K562 (cell line): ENCODE measurements at regions not wholly inside any gene's neighbourhood (a gene's known extent, or its start where the extent isn't known, plus 50 kb on each side); places are given as distances from the start of the nearest gene placed in this dataset.

ENCODE experiments used
- ATAC-seq: fragments of 200-7000 bp; cut with Tn5 transposase; 3 replicates; pipeline ENCODE4 v1.9.1; 2020; ENCODE audit warnings: moderate library complexity
- BruUV-seq: library from RNA; stranded (reverse); fragments of 400-500 nt; replicated peaks from 2 replicates; lab custom pipeline; 2021; lab: Mats Ljungman, UMichigan
- CTCF ChIA-PET: fragments of 300-600 bp; formaldehyde crosslinking; extraction: SDS; loops from one replicate; lab custom pipeline; 2021; ENCODE audit warnings: low intra/inter-chr PET ratio; lab: Yijun Ruan, JAX
- POLR2A ChIA-PET: fragments of 300-600, 350-650 bp; sonication (Branson Sonifier 250); formaldehyde crosslinking; extraction: SDS; loops from one replicate; lab custom pipeline; 2021; ENCODE audit warnings: antibody characterized with exemption, inconsistent platforms; lab: Yijun Ruan, JAX
- DNase-seq, 4 experiments: peaks; one replicate each; pipeline versions ENCODE4 v3.0.0 to v3.0.0-alpha.2; 2011 to 2018; ENCODE audit warnings: low spot score in 3 of 4, mixed read lengths in 3 of 4; ENCODE audit errors: extremely low read depth in 1 of 4
- FAIRE-seq: peaks from 2 replicates; lab custom pipeline; 2011; peaks lifted over from hg19 to GRCh38; lab: Jason Lieb, UNC
- H2AFZ ChIP-seq: 2 replicates; pipeline ENCODE4 v1.6.0; 2011; ENCODE audit warnings: low read depth, low read length, control low read depth, inconsistent platforms
- H3K27ac ChIP-seq: fragments of 200-600 bp; 3 replicates; pipeline ENCODE4 v1.8.0; 2011; ENCODE audit warnings: low read depth, mild to moderate bottlenecking, control low read depth, inconsistent platforms, low read length, moderate library complexity, mixed read lengths; ENCODE audit errors: extremely low read depth
- H3K27me3 ChIP-seq, 2 experiments: fragments of 300-600 bp in 1 of 2; 2 replicates in 1 of 2; 3 replicates in 1 of 2; pipeline versions ENCODE4 v1.6.0 to v1.8.0; 2011; ENCODE audit warnings: inconsistent platforms in 2 of 2, low read length in 2 of 2, mild to moderate bottlenecking in 1 of 2, mixed read lengths in 1 of 2, moderate library complexity in 1 of 2; ENCODE audit not compliant: control insufficient read depth in 2 of 2, insufficient read depth in 2 of 2
- H3K36me3 ChIP-seq: fragments of 300-600 bp; 3 replicates; pipeline ENCODE4 v1.8.0; 2011; ENCODE audit warnings: mild to moderate bottlenecking, low read length, inconsistent platforms; ENCODE audit not compliant: control insufficient read depth, insufficient read depth
- H3K4me1 ChIP-seq, 2 experiments: fragments of 200-600 bp in 1 of 2; replicated peaks in 1 of 2; 2 replicates in 1 of 2; 3 replicates in 1 of 2; pipeline versions ENCODE4 v1.5.1 to v1.8.0; 2011; ENCODE audit warnings: inconsistent platforms in 2 of 2, low read length in 2 of 2, mild to moderate bottlenecking in 1 of 2, mixed read lengths in 1 of 2, moderate library complexity in 1 of 2; ENCODE audit not compliant: control insufficient read depth in 2 of 2, insufficient read depth in 2 of 2
- H3K4me2 ChIP-seq: 2 replicates; pipeline ENCODE4 v1.6.1; 2011; ENCODE audit warnings: low read length, control low read depth, inconsistent platforms, mixed read lengths; ENCODE audit not compliant: insufficient read depth
- H3K4me3 ChIP-seq: fragments of 200-600 bp; sonication (generic), shearing (Covaris generic); 2 replicates; pipeline ENCODE4 v1.5.1; 2016; ENCODE audit warnings: control low read depth, inconsistent platforms
- H3K79me2 ChIP-seq: fragments of 200-600 bp; 3 replicates; pipeline ENCODE4 v1.8.0; 2011; ENCODE audit warnings: low read length, inconsistent platforms; ENCODE audit not compliant: control insufficient read depth, insufficient read depth
- H3K9ac ChIP-seq, 2 experiments: 2 replicates each; pipeline versions ENCODE4 v1.6.0 to v1.6.1; 2011; ENCODE audit warnings: low read depth in 2 of 2, low read length in 2 of 2, control low read depth in 1 of 2, inconsistent platforms in 1 of 2, mild to moderate bottlenecking in 1 of 2, mixed read lengths in 1 of 2; ENCODE audit not compliant: insufficient read depth in 1 of 2
- H3K9me1 ChIP-seq: one replicate; pipeline ENCODE4 v1.6.0; 2011; ENCODE audit warnings: inconsistent platforms, mild to moderate bottlenecking, low read length, moderate library complexity; ENCODE audit not compliant: control insufficient read depth, insufficient read depth
- H3K9me3 ChIP-seq: replicated peaks from 2 replicates; pipeline ENCODE4 v1.5.1; 2011; ENCODE audit warnings: low read depth, low read length, inconsistent platforms; ENCODE audit not compliant: control insufficient read depth, insufficient read depth
- H4K20me1 ChIP-seq: replicated peaks from 2 replicates; pipeline ENCODE4 v1.6.1; 2011; ENCODE audit warnings: low read length, inconsistent platforms, mixed read lengths; ENCODE audit not compliant: control insufficient read depth, insufficient read depth
- HLTF ChIP-seq: fragments of 450-650 bp; IDR thresholded peaks from 2 replicates; pipeline ENCODE4 v1.6.1; 2016
- PRPF4 ChIP-seq: fragments of 200-400 bp; formaldehyde crosslinking; IDR thresholded peaks from one replicate; pipeline ENCODE4 v1.6.1; 2017; ENCODE audit warnings: low read length, low read depth, mild to moderate bottlenecking; ENCODE audit not compliant: insufficient read depth, poor library complexity, severe bottlenecking
- SMARCA5 ChIP-seq: fragments of 450-650 bp; IDR thresholded peaks from 2 replicates; pipeline ENCODE4 v1.6.1; 2016
- ZNF134 ChIP-seq: fragments of 250-450 bp; sonication (Bioruptor Pico); conservative IDR thresholded peaks from 2 replicates; pipeline ENCODE4 v1.4.0; 2020
- ZNF766 ChIP-seq: fragments of 200-800 bp; sonication (Bioruptor generic); conservative IDR thresholded peaks from 2 replicates; pipeline ENCODE4 v1.6.1; 2016; ENCODE audit warnings: missing genetic modification characterization, missing compliant biosample characterization
- WGBS: fragments of 100-300 bp; shearing (Covaris generic); methylation state at CpG from one replicate; pipeline ENCODE4 v1.1.6; 2016; ENCODE audit warnings: low coverage, mixed read lengths; ENCODE audit not compliant: insufficient coverage; ENCODE audit errors: missing lambda C conversion rate; 5-methylcytosine and 5-hydroxymethylcytosine counted together
- in situ Hi-C: fragments of 300-500 bp; cut with MboI; formaldehyde crosslinking; loops from 4 replicates; pipeline ENCODE4 v1.15.0; 2018; ENCODE audit warnings: inconsistent platforms, mixed read lengths
- intact Hi-C: fragments of 100-400 bp; cut with micrococcal nuclease; formaldehyde crosslinking; loops from 2 replicates; pipeline ENCODE4 v1.14.2; 2022
- TF ChIP-seq, protein P1 (sequence below): IDR thresholded peaks from 2 replicates; pipeline ENCODE4 v1.6.1; 2011; ENCODE audit warnings: borderline replicate concordance, low read depth, mild to moderate bottlenecking, moderate library complexity, low read length; ENCODE audit not compliant: insufficient read depth, poor library complexity, severe bottlenecking
- TF ChIP-seq, protein P2 (sequence below), 2 experiments: fragments of 250-450 bp in 1 of 2; fragments of 450-650 bp in 1 of 2; sonication (Bioruptor Pico) in 1 of 2; IDR thresholded peaks; 2 replicates each; pipeline versions ENCODE4 v1.6.1 to v1.8.0; 2016 to 2021; ENCODE audit warnings: mild to moderate bottlenecking in 2 of 2, moderate library complexity in 2 of 2, missing compliant biosample characterization in 1 of 2, missing genetic modification characterization in 1 of 2
- TF ChIP-seq, protein P3 (sequence below): fragments of 250-450 bp; sonication (Bioruptor Pico); IDR thresholded peaks from 2 replicates; pipeline ENCODE4 v1.5.0; 2020; ENCODE audit warnings: mild to moderate bottlenecking, borderline replicate concordance

DNA sequence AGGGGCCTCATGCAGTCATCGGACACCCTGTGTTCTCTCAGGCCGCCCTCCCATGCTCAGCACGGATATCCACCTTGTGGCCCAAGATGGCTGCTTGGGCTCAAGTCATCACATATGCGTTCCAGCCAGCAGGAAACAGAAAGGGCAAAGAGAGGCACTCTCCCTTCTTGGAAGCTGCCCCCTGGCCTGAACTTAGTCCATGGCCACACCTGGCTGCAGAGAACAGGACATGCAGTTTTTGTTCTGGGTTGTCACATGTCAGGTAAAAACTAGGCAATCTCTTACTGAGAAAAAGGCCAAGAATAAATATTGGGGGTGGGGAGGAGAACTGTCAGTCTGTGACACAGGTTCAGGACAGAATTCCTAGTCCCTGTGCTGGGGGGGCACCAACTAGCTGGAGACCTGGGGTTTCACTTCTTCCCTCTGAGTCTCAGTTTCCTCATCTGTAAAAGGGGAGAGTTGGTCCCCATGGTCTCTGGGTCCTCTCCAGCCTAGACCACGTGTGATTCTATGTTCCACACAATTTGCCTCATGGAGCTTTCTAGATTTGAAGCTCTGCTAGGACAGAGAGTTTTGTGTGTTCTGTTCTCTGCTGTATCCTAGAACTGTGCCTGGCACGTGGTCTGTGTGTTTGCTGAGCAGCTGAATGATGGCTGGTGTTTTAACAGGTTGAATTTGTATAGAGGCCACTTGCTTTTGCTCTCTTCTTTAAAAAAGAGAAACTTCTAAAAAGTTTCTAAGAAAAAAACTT lies 107.2 kb upstream of the ANO1 start (continued):
- TF ChIP-seq, protein P1, sequence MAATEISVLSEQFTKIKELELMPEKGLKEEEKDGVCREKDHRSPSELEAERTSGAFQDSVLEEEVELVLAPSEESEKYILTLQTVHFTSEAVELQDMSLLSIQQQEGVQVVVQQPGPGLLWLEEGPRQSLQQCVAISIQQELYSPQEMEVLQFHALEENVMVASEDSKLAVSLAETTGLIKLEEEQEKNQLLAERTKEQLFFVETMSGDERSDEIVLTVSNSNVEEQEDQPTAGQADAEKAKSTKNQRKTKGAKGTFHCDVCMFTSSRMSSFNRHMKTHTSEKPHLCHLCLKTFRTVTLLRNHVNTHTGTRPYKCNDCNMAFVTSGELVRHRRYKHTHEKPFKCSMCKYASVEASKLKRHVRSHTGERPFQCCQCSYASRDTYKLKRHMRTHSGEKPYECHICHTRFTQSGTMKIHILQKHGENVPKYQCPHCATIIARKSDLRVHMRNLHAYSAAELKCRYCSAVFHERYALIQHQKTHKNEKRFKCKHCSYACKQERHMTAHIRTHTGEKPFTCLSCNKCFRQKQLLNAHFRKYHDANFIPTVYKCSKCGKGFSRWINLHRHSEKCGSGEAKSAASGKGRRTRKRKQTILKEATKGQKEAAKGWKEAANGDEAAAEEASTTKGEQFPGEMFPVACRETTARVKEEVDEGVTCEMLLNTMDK = no peak
- TF ChIP-seq HLTF (peak; percentile 79; the same call in 1 of the 2 replicates), SMARCA5 (peak; percentile 82)

DNA sequence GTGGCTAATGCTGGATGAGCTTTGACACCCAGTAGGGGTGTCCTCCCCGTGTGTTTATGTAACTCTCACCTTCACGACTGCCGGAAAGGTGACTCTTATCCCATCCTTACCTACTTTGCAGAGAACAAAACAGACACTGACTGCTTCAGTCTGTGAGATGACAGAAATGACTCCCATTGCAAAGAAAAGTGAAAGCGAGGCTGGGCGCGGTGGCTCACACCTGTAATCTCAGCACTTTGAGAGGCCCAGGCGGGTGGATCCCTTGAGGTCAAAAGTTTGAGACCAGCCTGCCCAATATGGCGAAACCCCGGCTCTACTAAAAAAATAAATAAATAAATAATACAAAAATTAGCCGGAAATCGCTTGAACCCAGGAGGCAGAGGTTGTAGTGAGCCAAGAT lies 106.4 kb upstream of the ANO1 start:
- Histone ChIP-seq H3K9me1 (no peaks in the 10 kb centered on the region), H3K4me3 (no peak overlapping the region), H3K79me2 (no peaks in the 10 kb centered on the region), H4K20me1 (no peaks in the 10 kb centered on the region), H2AFZ (peak overlapping the region; percentile 94; the same call in 1 of the 2 replicates), H3K4me2 (no peak overlapping the region), H3K27me3 (no peaks in the 10 kb centered on the region; a peak in 1 of 5 replicates), H3K27ac (no peak overlapping the region), H3K9me3 (no peaks in the 10 kb centered on the region), H3K36me3 (no peaks in the 10 kb centered on the region), H3K4me1 (peaks cover 11 to 30% of the 10 kb centered on the region in 2 experiments; a peak in 4 of 5 replicates), H3K9ac (no peak overlapping the region; a peak in 1 of 4 replicates)
- 82% methylated on average over 11 of the region's 11 CpGs for WGBS
- BruUV-seq = no TSS peak
- intact Hi-C loops = no loop called here
- ChIA-PET CTCF (no interaction called here), POLR2A (interaction anchor here (0.7 kb wide), 1 partner anchor 17 kb away, joined by 3 read pairs; no protein-coding TSS in a partner anchor)
- TF ChIP-seq, protein P2, sequence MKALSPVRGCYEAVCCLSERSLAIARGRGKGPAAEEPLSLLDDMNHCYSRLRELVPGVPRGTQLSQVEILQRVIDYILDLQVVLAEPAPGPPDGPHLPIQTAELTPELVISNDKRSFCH (CRISPR knock-in tag; IDR thresholded peaks at IDR 0.05) = no peak
- TF ChIP-seq, protein P2 (tag; IDR thresholded peaks at IDR 0.05) = no peak
- no peak for TF ChIP-seq ZNF134 (CRISPR knock-in tag)
- no peak for TF ChIP-seq ZNF766 (CRISPR knock-in tag)
- TF ChIP-seq, protein P3, sequence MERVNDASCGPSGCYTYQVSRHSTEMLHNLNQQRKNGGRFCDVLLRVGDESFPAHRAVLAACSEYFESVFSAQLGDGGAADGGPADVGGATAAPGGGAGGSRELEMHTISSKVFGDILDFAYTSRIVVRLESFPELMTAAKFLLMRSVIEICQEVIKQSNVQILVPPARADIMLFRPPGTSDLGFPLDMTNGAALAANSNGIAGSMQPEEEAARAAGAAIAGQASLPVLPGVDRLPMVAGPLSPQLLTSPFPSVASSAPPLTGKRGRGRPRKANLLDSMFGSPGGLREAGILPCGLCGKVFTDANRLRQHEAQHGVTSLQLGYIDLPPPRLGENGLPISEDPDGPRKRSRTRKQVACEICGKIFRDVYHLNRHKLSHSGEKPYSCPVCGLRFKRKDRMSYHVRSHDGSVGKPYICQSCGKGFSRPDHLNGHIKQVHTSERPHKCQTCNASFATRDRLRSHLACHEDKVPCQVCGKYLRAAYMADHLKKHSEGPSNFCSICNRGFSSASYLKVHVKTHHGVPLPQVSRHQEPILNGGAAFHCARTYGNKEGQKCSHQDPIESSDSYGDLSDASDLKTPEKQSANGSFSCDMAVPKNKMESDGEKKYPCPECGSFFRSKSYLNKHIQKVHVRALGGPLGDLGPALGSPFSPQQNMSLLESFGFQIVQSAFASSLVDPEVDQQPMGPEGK (CRISPR knock-in tag) = no peak
- no peak for TF ChIP-seq PRPF4
- no peak for DNase-seq
- in situ Hi-C loops = no loop called here
- FAIRE-seq = no peak
- ATAC-seq = no peak
